ENCODE measurements at regions not wholly inside any gene's neighbourhood (a gene's known extent, or its start where the extent isn't known, plus 50 kb on each side); places are given as distances from the start of the nearest gene placed in this dataset.

- no peak for ATAC-seq
- TF ChIP-seq ZFP30 (CRISPR knock-in tag; IDR thresholded peaks at IDR 0.05) (no peak), TCF4 (CRISPR knock-in tag; IDR thresholded peaks at IDR 0.05; ENCODE audit: borderline replicate concordance) (no peak), TOX (CRISPR knock-in tag; IDR thresholded peaks at IDR 0.05; ENCODE audit: borderline replicate concordance) (no peak), PATZ1 (CRISPR knock-in tag; IDR thresholded peaks at IDR 0.05; ENCODE audit: borderline replicate concordance) (no peak), ZFP3 (CRISPR knock-in tag; IDR thresholded peaks at IDR 0.05) (no peak), SNAI2 (CRISPR knock-in tag; IDR thresholded peaks at IDR 0.05) (no peak), GLIS3 (CRISPR knock-in tag; IDR thresholded peaks at IDR 0.05) (no peak), PPARA (CRISPR knock-in tag; IDR thresholded peaks at IDR 0.05; ENCODE audit: borderline replicate concordance) (no peak), ZNF565 (CRISPR knock-in tag; conservative IDR thresholded peaks at IDR 0.05; ENCODE audit: low read depth) (no peak), POU6F1 (CRISPR knock-in tag; IDR thresholded peaks at IDR 0.05; ENCODE audit: borderline replicate concordance, low read depth) (no peak), BACH2 (CRISPR knock-in tag; IDR thresholded peaks at IDR 0.05; ENCODE audit: borderline replicate concordance) (no peak)
Measured at GRCh38 chr2:144235050-144235449, 284.9 kb downstream of the ZEB2 start.

- TF ChIP-seq ZFP30 (CRISPR knock-in tag; IDR thresholded peaks at IDR 0.05) (no peak), SNAI2 (CRISPR knock-in tag; IDR thresholded peaks at IDR 0.05) (no peak), TSHZ2 (CRISPR knock-in tag; IDR thresholded peaks at IDR 0.05) (no peak), ZNF8 (CRISPR knock-in tag; IDR thresholded peaks at IDR 0.05) (no peak), ZNF70 (CRISPR knock-in tag; IDR thresholded peaks at IDR 0.05) (no peak)
- ATAC-seq, result no peak
Measured at GRCh38 chr2:144234542-144234871, 285.4 kb downstream of the ZEB2 start.

GRCh38 chr2:144233733-144234541 is 286.0 kb downstream of the ZEB2 start:
- TF ChIP-seq ZC3H10 (CRISPR knock-in tag; IDR thresholded peaks at IDR 0.05) (no peak), ISL1 (CRISPR knock-in tag; IDR thresholded peaks at IDR 0.05) (0 out of 2 replicates have a peak, but pooled peaks have one; percentile 16)
- ATAC-seq, result peak; percentile 18; the same call in 2 of the 3 replicates

GRCh38 chr2:144233317-144233716 is 286.6 kb downstream of the ZEB2 start:
- ATAC-seq, result peak; percentile 59
- no peak for TF ChIP-seq ESRRG (CRISPR knock-in tag; IDR thresholded peaks at IDR 0.05)
- no peak for TF ChIP-seq PATZ1 (CRISPR knock-in tag; IDR thresholded peaks at IDR 0.05; ENCODE audit: borderline replicate concordance)
- TF ChIP-seq ZFP3 (CRISPR knock-in tag; IDR thresholded peaks at IDR 0.05), result no peak
- no peak for TF ChIP-seq CSRNP3 (CRISPR knock-in tag; IDR thresholded peaks at IDR 0.05)
- TF ChIP-seq BACH2 (CRISPR knock-in tag; IDR thresholded peaks at IDR 0.05; ENCODE audit: borderline replicate concordance), result no peak
- no peak for TF ChIP-seq CREB5 (CRISPR knock-in tag; IDR thresholded peaks at IDR 0.05; ENCODE audit: low read depth)
- TF ChIP-seq GLIS3 (CRISPR knock-in tag; IDR thresholded peaks at IDR 0.05), result no peak
- TF ChIP-seq TOX (CRISPR knock-in tag; IDR thresholded peaks at IDR 0.05; ENCODE audit: borderline replicate concordance), result no peak
- no peak for TF ChIP-seq SNAI2 (CRISPR knock-in tag; IDR thresholded peaks at IDR 0.05)
